ENCODE measurements at regions not wholly inside any gene's neighbourhood (a gene's known extent, or its start where the extent isn't known, plus 50 kb on each side); places are given as distances from the start of the nearest gene placed in this dataset.
"Not testable (repeated sequence)": the region's sequence is repeated elsewhere in the genome, so short reads cannot be mapped to it uniquely, and the experiment has no call there.

DNA sequence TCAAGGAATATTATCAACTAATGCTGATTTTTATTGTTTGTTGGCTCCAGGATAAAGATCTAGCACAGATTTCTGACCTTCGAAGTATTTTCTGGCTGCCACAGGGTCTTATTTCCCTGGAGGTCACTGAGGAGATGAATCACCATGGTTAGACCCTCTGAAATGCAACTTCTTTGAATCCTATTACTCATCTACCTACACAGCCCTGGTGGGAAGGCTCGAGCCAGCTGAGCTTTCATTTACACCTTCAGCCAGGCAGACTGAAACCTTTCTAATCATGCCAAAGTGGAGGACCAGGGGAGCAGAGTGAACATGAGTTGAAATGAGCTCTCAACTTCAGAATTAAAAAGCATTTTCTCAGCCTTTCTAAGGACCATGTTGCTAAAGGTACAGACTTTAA, 130.5 kb downstream of the SMIM20 start:
- no peak for DNase-seq

DNA sequence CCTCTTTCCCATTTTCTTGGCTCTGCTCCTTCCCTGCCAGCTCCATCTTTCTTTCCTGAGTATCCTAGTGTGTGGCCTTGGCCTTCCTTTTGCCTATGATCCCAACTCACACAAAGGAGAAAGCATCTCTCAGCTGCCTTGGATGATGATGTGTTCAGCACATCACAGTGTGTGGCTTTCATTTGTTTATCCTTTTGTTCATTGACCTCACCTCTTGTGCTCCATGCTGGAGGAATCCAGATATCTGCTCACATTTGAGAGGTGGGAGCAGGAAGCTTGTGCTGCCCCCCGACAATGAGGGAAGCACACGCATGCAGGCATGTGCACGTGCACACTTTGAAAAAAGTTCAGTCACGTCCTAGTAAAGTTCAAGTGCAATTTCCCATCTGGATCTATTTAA, 131.0 kb downstream of the SMIM20 start:
- TF ChIP-seq POLR2A (IDR thresholded peaks at IDR 0.05; ENCODE audit: low read length) (no peak), GATA1 (IDR thresholded peaks at IDR 0.05; ENCODE audit: low read depth, low read length) (no peak)
- DNase-seq: no peak

More for the DNA sequence above, 130.5 kb downstream of the SMIM20 start:
- TF ChIP-seq POLR2A (IDR thresholded peaks at IDR 0.05; ENCODE audit: low read length) (no peak), GATA1 (IDR thresholded peaks at IDR 0.05; ENCODE audit: low read depth, low read length) (no peak)

DNA sequence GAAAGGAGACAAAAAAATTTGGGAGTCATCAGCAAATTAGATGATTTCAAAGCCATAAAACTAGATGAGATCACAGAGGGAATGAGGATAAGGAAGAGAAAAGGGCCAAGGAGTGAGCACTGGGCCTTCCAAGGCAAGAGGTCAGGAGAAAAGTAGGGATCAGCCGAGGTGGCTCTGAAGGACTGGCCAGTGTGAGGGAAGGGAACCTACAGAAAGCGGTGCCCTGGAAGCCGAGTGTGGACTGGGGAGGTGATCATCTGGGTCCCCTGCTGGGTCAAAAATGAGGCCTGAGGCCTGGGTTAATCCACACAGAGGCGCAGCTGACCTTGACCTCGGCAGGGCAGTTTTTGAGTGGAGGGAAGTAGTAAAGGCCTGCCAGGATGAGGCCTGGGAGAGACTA, 133.8 kb downstream of the SMIM20 start:
- TF ChIP-seq GATA1 (IDR thresholded peaks at IDR 0.05; ENCODE audit: low read depth, low read length): no peak
- DNase-seq: no peak

DNA sequence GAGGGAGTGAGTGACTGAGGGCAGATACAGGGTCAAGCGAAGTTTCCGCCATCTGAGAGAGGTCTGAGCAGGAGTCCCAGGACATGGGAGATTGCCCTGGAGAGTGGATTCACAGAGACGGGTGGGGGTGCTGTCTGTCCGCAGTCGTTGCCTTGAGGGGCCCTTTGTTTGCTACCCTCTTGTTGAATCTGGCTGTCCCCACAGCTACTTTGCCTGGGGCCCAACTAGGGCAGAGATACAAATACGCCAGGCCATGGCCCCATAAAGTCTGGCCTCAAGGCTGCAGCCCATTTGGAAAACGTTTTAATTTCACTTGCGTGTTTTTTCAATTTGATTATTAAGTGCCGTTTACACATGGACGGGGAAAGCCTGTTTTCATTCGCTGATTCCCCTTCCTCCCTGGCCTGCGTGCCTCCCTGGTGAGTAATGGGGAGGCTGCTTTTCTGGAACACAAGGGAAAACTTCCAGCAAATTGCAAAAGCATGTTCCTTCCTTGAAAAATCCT, 134.4 kb downstream of the SMIM20 start:
- TF ChIP-seq POLR2A (IDR thresholded peaks at IDR 0.05; ENCODE audit: low read length) (no peak), GATA1 (IDR thresholded peaks at IDR 0.05; ENCODE audit: low read depth, low read length) (no peak)

DNA sequence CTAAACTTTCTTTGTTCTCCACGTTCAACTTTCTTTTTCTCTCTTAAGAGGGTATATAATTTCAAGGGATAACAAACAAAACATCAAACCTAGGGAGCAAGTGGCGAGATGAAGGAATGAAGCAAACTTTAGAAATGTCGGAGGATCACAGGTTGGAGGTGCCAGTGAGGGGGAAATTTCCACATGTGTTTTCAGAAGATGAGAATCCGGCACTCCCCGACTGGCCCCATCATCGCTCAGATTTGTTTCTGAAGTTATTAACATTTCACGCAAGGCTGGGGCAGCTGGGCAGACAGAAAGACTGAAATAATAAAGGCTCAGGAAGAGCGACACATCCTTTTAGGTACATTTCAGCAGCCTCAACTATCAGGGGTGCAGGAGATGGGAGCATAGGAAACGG, 134.9 kb downstream of the SMIM20 start:
- DNase-seq: no peak
- no peak for TF ChIP-seq POLR2A (IDR thresholded peaks at IDR 0.05; ENCODE audit: low read length)
- TF ChIP-seq GATA1 (IDR thresholded peaks at IDR 0.05; ENCODE audit: low read depth, low read length): no peak

More for the DNA sequence above, 134.4 kb downstream of the SMIM20 start:
- no peak for DNase-seq

DNA sequence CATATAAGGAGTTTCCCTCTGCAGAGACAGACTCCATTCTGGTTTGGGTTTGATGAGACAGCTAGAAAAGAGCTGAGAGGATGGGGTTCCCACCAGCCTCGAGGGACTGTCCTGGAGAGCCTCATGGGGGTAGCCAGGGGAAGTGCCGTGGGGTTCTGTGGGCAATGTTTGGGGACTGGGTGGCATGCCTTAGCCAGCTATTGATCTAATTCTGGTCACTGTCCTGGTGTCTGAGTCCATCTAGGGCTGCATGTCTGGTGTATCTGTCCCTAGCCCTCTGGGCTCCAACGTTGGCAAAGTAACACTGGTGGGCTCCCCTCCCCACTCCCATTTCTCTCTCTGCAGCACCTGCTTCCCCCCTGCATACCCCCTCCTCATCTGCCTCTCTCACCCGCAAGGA, 135.4 kb downstream of the SMIM20 start:
- TF ChIP-seq POLR2A (IDR thresholded peaks at IDR 0.05; ENCODE audit: low read length): no peak
- DNase-seq: no peak

DNA sequence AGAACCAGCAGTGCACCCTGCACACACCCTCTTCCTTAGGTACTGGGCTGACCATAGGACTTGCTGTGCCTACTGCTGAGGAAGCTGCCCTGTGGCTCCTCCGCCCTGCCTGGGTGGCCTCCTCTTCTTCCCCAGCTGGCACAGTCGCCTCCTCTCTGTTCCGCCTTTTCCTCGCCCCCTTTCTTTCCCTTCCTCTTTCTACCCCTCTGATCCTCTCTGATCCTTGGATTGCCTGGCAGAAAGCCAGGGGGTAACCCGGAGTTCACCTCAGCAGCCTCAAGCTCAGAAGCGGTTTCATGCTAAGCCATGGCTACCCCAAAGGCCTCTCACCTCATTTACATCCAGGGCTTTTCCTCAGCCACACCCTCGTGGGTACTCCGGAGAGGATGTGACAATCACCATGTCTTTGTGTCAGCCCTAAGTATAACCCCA, 136.2 kb downstream of the SMIM20 start:
- no peak for DNase-seq
- TF ChIP-seq POLR2A (IDR thresholded peaks at IDR 0.05; ENCODE audit: low read length) (no peak), GATA1 (IDR thresholded peaks at IDR 0.05; ENCODE audit: low read depth, low read length) (no peak)

DNA sequence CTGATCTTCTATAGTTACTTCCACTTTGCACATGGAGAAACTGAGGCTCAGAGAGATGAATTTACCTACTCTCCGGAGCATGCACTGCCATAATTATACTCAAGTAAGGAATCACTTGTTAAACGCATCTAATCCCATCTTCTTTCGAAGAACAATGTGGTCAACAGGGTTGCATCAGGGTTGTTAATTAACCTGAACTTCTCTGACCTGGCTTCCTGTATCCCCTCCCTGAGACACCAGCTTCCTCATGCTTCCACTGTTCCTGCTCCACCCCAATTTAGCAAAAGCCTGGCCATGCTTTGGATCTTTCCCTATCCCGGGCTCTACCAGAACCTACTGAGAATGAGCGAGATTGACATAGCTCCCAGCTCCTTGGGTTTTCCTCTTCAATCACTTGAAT, 136.7 kb downstream of the SMIM20 start:
- TF ChIP-seq GATA1 (IDR thresholded peaks at IDR 0.05; ENCODE audit: low read depth, low read length) (no peak), POLR2A (IDR thresholded peaks at IDR 0.05; ENCODE audit: low read length) (no peak)
- no peak for DNase-seq

DNA sequence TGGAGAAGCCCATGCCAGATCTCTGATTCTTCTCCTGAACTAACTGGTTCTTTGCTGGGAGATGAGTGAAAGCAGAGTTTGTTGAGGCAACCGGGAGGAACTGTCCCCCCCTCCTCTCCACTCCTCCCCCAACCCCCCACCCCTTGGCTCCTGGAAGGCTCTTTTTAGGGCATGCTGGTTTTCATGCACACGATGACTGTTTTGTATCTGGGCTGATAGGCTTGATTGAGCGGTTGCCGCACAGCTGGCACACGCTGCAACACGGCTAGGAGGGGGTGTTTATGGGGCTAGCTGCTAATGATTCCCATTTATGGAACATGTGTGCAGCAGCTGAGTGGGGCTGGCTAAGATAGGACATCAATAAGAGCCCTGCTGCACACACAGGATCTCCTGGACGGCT, 137.2 kb downstream of the SMIM20 start:
- TF ChIP-seq GATA1 (IDR thresholded peaks at IDR 0.05; ENCODE audit: low read depth, low read length) (no peak), POLR2A (IDR thresholded peaks at IDR 0.05; ENCODE audit: low read length) (no peak)

DNA sequence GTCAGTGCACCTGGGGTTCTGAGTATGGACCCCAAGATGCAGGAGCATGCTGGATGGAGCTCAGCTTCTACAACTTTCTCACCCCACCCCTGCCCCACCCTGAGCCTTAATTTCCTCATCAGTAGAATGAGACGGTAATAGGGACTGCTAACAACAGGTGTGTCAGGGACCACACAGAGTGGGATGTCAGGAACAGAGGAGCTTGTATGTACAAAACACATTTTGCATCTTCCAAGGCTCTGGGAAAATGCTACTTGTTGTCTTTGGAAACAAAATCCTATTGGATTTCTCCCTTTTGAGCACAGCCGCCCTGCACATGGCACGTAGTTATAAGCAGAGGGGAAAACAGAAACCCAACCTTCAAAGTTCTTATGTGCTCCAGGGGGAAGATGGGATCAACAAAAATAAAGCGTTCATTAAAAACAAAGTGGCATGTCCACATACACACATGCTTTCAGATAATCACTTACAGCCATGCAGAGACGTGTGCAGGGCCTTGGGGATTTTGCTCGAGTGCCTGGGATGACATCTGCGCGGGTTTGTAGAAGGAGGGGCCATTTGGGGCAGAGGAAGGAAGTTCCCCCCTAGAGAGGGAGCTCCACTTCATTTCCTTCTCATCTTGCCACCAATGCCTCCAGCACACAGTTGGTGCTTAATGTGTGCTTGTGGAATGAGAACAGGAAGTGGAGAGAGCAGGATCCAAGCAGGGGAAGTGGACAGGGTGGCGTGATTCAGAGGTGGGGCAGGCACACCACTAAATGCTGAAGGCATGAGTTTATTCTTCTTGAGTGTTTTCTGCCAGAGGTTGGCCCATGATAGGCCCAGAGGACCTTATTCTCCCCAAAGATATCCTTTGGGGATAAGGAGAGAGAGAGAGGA, 138.9 kb downstream of the SMIM20 start:
- TF ChIP-seq GATA1 (IDR thresholded peaks at IDR 0.05; ENCODE audit: low read depth, low read length) (no peak), POLR2A (IDR thresholded peaks at IDR 0.05; ENCODE audit: low read length) (no peak)
- DNase-seq: no peak

More for the DNA sequence above, 137.2 kb downstream of the SMIM20 start:
- DNase-seq: no peak

DNA sequence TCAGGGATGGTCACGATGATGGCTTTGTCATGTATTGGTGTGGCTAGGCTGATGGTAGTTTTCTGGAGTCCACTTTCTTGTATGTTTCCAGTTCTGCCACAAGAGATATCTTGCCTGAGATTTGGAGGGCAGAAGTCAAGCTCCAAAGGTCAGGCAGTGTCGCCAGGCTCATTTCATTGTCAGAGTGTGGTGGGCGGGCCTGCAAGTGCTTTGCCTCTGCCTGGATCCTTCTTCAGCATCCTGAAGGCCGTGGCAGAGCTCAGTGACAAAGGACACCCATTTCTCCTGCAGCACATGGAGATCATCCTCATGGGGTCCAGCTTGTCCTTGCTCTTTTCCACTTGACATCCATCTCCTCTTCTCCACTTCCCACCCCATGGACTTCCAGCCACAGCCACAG, 139.7 kb downstream of the SMIM20 start:
- DNase-seq: no peak
- TF ChIP-seq GATA1 (IDR thresholded peaks at IDR 0.05; ENCODE audit: low read depth, low read length) (no peak), POLR2A (IDR thresholded peaks at IDR 0.05; ENCODE audit: low read length) (no peak)

DNA sequence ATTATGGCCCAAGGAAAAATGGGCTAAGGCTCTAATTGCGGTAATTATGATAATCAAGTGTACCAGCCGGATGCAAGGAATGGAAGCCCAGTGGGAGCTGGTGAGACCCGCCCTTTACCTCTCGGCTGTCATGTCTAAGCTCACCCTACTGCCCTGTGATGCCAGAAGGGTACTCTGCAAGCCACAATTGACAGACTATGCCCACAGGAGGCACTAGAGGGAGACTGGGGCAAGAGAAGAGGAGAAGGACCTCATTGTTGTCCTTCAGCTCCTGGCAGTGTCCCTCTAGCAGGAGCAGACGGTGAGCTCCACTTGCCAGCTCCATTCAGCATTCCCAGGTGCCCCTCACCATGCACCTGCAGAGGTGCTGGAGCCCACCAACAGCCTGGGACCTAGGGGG, 141.8 kb downstream of the SMIM20 start:
- TF ChIP-seq GATA1 (IDR thresholded peaks at IDR 0.05; ENCODE audit: low read depth, low read length): no peak
- TF ChIP-seq POLR2A (IDR thresholded peaks at IDR 0.05; ENCODE audit: low read length): no peak
- DNase-seq: no peak

DNA sequence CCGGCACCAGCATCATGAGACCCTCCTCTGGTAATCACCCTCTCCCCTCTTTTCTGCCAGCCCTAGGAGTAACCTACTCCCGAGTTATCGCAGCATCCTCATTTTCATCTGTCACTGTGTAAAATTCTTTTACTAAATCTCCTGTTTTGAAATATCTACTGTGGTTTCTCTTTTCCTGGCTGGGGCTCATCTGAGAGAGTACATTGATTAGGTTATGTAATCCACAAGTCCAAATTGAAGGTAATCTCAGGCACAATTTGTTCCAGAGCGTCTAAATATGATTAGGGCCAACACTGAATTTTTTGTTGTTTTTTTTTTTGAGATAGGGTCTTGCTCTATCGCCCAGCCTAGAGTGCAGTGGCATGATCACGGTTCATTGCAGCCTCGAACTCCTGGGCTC, 142.4 kb downstream of the SMIM20 start:
- no peak for TF ChIP-seq GATA1 (IDR thresholded peaks at IDR 0.05; ENCODE audit: low read depth, low read length)
- no peak for TF ChIP-seq POLR2A (IDR thresholded peaks at IDR 0.05; ENCODE audit: low read length)

DNA sequence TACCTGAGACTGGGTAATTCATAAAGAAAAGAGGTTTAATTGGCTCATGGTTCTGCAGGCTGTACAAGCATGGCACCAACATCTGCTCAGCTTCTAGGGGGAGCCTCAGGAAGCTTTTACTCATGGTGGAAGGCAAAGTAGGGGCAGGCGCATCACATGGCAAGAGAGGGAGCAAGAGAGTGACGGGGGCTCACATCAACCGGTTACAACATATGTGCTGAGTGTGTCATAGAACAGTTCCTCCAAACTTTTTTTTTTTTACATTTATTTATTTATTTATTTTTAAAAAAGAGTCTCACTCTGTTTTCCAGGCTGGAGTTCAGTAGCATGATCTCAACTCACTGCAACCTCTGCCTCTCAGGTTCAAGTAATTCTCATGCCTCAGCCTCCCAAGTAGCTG, 143.8 kb downstream of the SMIM20 start:
- DNase-seq: not testable (repeated sequence)

More for the DNA sequence above, 142.4 kb downstream of the SMIM20 start:
- DNase-seq: no peak

DNA sequence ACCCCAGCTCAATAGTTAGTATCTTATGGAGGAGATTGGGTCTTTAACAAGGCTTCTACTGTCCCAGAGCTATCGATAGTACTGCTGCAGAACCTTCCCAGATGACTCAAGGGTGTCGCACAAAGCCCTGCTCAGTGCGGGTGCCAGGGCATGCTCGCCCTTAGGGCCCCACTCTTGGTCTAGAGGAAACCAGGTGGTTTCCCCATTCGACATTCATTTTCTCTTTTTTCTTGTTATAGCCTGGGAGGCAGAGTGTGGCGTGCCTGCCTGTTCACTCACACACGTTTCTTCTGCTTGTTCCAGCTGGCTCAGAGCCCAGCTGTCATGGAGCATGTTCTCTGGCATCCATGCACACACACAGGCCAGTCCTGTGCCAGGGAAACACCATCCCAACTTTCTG, 144.5 kb downstream of the SMIM20 start:
- DNase-seq: no peak
- TF ChIP-seq GATA1 (IDR thresholded peaks at IDR 0.05; ENCODE audit: low read depth, low read length) (no peak), POLR2A (IDR thresholded peaks at IDR 0.05; ENCODE audit: low read length) (no peak)

Data from erythroblast (primary cell).